Gastrocnemius medialis (tissue), 4 donors: ENCODE measurements at regions not wholly inside any gene's neighbourhood (a gene's known extent, or its start where the extent isn't known, plus 50 kb on each side); places are given as distances from the start of the nearest gene placed in this dataset.

Experiments used
- POLR2A ChIP-seq, 2 donors: fragments of 450-650 bp; IDR thresholded peaks; one replicate each; pipeline ENCODE4 v1.6.1; 2017; ENCODE audit warnings: antibody characterized with exemption in 2 of 2, mild to moderate bottlenecking in 2 of 2, moderate library complexity in 2 of 2
- TF ChIP-seq, protein P1 (sequence below), 5 experiments: fragments of 450-650 bp in 3 of 5; fragments of 200-600 bp in 2 of 5; sonication (generic) in 2 of 5; IDR thresholded peaks in 4 of 5; conservative IDR thresholded peaks in 1 of 5; 1 replicate in 4 of 5; 2 replicates in 1 of 5; pipeline ENCODE4 v1.5.1; 2016 to 2019; ENCODE audit warnings: antibody characterized with exemption in 5 of 5, mild to moderate bottlenecking in 3 of 5, moderate library complexity in 3 of 5

DNA sequence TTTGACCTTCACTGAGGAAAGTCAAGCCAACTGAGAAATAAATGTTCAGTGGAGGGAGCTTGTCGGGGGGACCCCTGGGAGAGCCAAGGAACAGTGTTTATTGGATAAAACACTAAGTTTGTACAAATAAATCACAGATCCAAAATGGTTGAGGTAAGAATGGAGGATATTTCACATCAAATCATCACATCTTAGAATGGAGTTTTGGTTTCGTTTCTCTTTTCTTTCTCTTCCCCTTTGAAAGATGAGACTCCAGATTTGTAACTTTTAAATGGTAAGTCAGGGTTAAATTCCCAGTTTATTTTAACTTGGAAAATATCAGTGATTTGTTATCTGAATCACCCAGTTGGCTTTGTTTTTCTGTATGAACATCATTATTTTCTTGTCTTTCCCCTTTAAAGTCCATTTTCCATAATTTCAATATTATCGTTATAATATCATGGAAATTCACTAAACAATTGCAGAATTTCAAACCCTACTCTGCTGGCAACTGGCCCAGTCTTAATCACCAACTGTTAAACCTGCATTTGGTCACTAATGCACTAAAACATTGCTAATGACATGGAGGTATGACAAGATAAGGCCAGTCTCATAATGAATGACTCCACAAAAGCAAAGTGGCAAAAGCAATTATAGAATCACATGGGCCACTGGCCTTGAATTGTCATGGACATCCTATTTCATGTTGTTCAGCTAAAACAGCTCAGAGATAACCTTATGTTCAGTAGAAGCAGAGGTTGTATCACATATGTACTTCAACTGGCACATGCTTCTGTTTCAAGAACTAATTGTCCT lies 295.1 kb downstream of the SHOX2 start:
- TF ChIP-seq, protein P1, sequence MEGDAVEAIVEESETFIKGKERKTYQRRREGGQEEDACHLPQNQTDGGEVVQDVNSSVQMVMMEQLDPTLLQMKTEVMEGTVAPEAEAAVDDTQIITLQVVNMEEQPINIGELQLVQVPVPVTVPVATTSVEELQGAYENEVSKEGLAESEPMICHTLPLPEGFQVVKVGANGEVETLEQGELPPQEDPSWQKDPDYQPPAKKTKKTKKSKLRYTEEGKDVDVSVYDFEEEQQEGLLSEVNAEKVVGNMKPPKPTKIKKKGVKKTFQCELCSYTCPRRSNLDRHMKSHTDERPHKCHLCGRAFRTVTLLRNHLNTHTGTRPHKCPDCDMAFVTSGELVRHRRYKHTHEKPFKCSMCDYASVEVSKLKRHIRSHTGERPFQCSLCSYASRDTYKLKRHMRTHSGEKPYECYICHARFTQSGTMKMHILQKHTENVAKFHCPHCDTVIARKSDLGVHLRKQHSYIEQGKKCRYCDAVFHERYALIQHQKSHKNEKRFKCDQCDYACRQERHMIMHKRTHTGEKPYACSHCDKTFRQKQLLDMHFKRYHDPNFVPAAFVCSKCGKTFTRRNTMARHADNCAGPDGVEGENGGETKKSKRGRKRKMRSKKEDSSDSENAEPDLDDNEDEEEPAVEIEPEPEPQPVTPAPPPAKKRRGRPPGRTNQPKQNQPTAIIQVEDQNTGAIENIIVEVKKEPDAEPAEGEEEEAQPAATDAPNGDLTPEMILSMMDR (IDR thresholded peaks at IDR 0.05 in 4 of 5, conservative IDR thresholded peaks at IDR 0.05 in 1 of 5): no peak
- no peak for TF ChIP-seq POLR2A (IDR thresholded peaks at IDR 0.05)
